Left ventricle myocardium inferior (tissue), 1 donor: ENCODE measurements at regions not wholly inside any gene's neighbourhood (a gene's known extent, or its start where the extent isn't known, plus 50 kb on each side); places are given as distances from the start of the nearest gene placed in this dataset.

ENCODE experiments used
- DNase-seq: peaks from one replicate; pipeline ENCODE4 v3.0.0-alpha.2; 2020
- H3K27ac ChIP-seq: fragments of 200-600 bp; replicated peaks from 2 replicates; pipeline ENCODE4 v1.8.0; 2021
- H3K27me3 ChIP-seq: fragments of 200-600 bp; 2 replicates; pipeline ENCODE4 v1.8.0; 2021; ENCODE audit warnings: low read depth
- H3K36me3 ChIP-seq: fragments of 200-600 bp; 2 replicates; pipeline ENCODE4 v1.8.0; 2021
- H3K4me1 ChIP-seq: fragments of 200-600 bp; 2 replicates; pipeline ENCODE4 v1.8.0; 2021
- H3K4me3 ChIP-seq: fragments of 200-600 bp; 2 replicates; pipeline ENCODE4 v1.8.0; 2021; ENCODE audit warnings: mild to moderate bottlenecking, moderate library complexity
- H3K9me3 ChIP-seq: fragments of 200-600 bp; replicated peaks from 2 replicates; pipeline ENCODE4 v1.8.0; 2021
- intact Hi-C: fragments of 100-400 bp; cut with micrococcal nuclease; formaldehyde crosslinking; loops from one replicate; pipeline ENCODE4 v1.11.0; 2022
- TF ChIP-seq, protein P1 (sequence below): fragments of 200-600 bp; IDR thresholded peaks from 2 replicates; pipeline ENCODE4 v1.8.0; 2021; ENCODE audit warnings: antibody characterized with exemption, mild to moderate bottlenecking, borderline replicate concordance
- donor health status: DM: no; HTN: yes; CAD: no; lungs with severe emphysema.

GRCh38 chr2:43109261-43109743 is 117.1 kb downstream of the ZFP36L2 start:
- Histone ChIP-seq H3K4me3 (no peak overlapping the region), H3K27ac (peak overlapping the region; percentile 81), H3K27me3 (no peaks in the 10 kb centered on the region), H3K4me1 (peaks cover 76% of the 10 kb centered on the region), H3K36me3 (no peaks in the 10 kb centered on the region), H3K9me3 (no peaks in the 10 kb centered on the region)
- TF ChIP-seq, protein P1, sequence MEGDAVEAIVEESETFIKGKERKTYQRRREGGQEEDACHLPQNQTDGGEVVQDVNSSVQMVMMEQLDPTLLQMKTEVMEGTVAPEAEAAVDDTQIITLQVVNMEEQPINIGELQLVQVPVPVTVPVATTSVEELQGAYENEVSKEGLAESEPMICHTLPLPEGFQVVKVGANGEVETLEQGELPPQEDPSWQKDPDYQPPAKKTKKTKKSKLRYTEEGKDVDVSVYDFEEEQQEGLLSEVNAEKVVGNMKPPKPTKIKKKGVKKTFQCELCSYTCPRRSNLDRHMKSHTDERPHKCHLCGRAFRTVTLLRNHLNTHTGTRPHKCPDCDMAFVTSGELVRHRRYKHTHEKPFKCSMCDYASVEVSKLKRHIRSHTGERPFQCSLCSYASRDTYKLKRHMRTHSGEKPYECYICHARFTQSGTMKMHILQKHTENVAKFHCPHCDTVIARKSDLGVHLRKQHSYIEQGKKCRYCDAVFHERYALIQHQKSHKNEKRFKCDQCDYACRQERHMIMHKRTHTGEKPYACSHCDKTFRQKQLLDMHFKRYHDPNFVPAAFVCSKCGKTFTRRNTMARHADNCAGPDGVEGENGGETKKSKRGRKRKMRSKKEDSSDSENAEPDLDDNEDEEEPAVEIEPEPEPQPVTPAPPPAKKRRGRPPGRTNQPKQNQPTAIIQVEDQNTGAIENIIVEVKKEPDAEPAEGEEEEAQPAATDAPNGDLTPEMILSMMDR = no peak
- intact Hi-C loops = loop anchor here (5.0 kb wide), 1 partner anchor 247 kb away; no protein-coding TSS in a partner anchor
- no peak for DNase-seq

- TF ChIP-seq, protein P1 = no peak
- Histone ChIP-seq H3K9me3 (no peaks in the 10 kb centered on the region), H3K27me3 (no peaks in the 10 kb centered on the region), H3K4me1 (peaks cover 72% of the 10 kb centered on the region), H3K4me3 (no peak overlapping the region), H3K36me3 (no peaks in the 10 kb centered on the region), H3K27ac (peak overlapping the region; percentile 81)
- no peak for DNase-seq
- intact Hi-C loops = loop anchor here (5.0 kb wide), 1 partner anchor 245 kb away; no protein-coding TSS in a partner anchor
These were observed 118.7 kb downstream of the ZFP36L2 start for GRCh38 chr2:43107679-43108078.

GRCh38 chr2:43106559-43107527 is 119.6 kb downstream of the ZFP36L2 start:
- H3K9me3 ChIP-seq = no peaks in the 10 kb centered on the region
- TF ChIP-seq, protein P1 = no peak
- intact Hi-C loops = loop anchor here (5.0 kb wide), 1 partner anchor 245 kb away; no protein-coding TSS in a partner anchor
- peak overlapping the region; percentile 81 for H3K27ac ChIP-seq
- no peak overlapping the region for H3K4me3 ChIP-seq
- no peaks in the 10 kb centered on the region for H3K36me3 ChIP-seq
- no peak for DNase-seq
- H3K4me1 ChIP-seq = peaks cover 80% of the 10 kb centered on the region
- H3K27me3 ChIP-seq = no peaks in the 10 kb centered on the region

- H3K27me3 ChIP-seq = no peaks in the 10 kb centered on the region
- intact Hi-C loops = loop anchor here (5.0 kb wide), 1 partner anchor 244 kb away; no protein-coding TSS in a partner anchor
- peak overlapping the region; percentile 81 for H3K27ac ChIP-seq
- TF ChIP-seq, protein P1 = peak; percentile 46
- peaks cover 89% of the 10 kb centered on the region for H3K4me1 ChIP-seq
- H3K4me3 ChIP-seq = no peak overlapping the region
- no peaks in the 10 kb centered on the region for H3K9me3 ChIP-seq
- H3K36me3 ChIP-seq = no peaks in the 10 kb centered on the region
- DNase-seq = peak; percentile 72
These were observed 120.5 kb downstream of the ZFP36L2 start for GRCh38 chr2:43105586-43106558.

DNA sequence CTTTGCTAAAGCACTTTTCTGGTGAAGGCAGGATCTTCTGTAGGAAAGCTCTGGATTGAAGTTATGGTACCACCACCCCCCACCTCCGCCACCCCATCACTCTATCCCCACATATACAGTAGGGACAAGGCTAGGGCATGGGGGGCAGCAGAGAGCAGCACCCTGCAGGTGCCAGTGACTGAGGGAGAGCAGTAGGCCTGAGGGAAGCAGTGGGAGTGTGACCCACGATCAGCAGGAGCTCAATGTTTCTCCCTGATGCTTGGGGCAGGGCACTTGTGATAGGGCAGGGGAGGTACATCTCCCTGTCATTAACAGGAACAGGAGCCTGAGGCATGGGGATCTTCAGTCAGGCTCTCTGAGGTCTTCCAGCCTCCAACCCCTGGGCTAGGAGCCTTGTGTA is 121.6 kb downstream of the ZFP36L2 start:
- no peak for DNase-seq
- intact Hi-C loops = loop anchor here (5.0 kb wide), 1 partner anchor 242 kb away; no protein-coding TSS in a partner anchor
- Histone ChIP-seq H3K27me3 (no peaks in the 10 kb centered on the region), H3K4me1 (peaks cover 85% of the 10 kb centered on the region), H3K27ac (peak overlapping the region; percentile 81), H3K36me3 (no peaks in the 10 kb centered on the region), H3K9me3 (no peaks in the 10 kb centered on the region), H3K4me3 (no peak overlapping the region)
- TF ChIP-seq, protein P1 = no peak
